ENCODE measurements at regions not wholly inside any gene's neighbourhood (a gene's known extent, or its start where the extent isn't known, plus 50 kb on each side); places are given as distances from the start of the nearest gene placed in this dataset.
"Not testable (repeated sequence)": the region's sequence is repeated elsewhere in the genome, so short reads cannot be mapped to it uniquely, and the experiment has no call there.

DNA sequence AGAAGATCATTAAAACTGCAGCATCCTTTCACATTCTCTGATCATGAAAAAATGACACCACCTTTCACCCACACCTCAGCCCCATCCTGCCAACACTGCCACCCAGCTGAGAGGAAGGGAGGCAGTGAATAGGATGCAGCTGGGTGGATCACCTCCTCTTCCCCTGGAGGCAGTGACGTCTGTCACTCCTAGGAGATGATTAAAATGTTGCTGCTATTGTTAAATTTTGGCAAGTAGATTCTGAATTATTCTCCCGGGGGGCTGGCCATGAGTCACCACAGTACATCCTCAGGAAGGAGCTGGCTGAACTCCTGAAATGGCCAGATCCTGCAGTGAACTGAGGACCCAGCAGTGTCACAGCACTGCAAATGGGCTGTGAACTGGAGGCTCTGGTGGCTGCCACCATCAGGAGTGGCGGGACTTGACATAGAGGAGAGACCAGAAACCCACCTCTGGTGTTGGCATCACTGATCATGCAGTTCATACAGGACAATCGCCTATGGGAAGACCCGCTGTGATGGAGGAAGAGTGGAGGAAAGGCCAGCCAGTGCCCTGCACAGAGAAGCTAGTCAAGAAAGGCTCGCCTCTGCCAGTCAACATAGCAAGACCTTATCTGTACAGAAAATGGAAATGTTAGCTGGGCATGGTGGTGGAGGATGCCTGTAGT lies 199.1 kb downstream of the FAM43A start:
- no peak for DNase-seq

- DNase-seq: no peak
These were observed 200.1 kb downstream of the FAM43A start for GRCh38 chr3:194885766-194886165.

DNA sequence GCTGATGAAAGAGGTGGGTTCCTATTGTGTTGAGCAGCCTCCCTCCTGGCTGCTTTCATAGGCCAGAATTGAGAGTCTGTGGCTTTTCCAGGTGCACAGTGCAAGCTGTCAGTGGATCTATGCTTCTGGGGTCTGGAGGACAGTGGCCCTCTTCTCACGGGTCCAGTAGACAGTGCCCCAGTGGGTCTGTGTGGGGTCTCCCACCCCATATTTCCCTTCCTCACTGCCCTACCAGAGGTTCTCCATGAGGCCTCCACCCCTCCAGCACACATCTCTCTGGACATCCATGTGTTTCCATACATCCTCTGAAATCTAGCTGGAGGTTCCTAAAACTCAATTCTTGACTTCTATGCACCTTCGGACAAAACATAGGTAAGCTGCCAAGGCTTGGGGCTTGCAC lies 201.2 kb downstream of the FAM43A start:
- DNase-seq: no peak

GRCh38 chr3:194888062-194888461 lies 202.4 kb downstream of the FAM43A start:
- not testable (repeated sequence) for DNase-seq

DNA sequence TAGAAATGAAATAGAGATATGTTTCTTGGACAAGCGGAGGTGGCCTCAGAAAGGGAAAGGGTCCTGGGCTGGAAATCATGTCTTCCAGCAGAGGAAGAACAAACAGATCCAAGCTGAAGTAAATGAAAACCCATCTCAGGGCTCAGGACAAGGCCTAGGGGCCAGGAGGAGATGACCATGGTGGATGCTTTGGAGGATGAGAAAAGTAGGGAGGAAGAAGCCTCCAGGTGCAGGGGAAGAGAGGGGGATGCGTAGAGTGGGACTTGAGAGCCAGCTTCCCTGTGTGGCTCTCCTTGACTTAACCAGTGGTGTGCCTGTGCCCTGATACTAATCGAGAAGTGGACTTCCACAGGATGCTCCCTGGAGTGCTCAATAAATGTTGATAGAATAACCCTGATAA lies 203.2 kb downstream of the FAM43A start:
- DNase-seq: no peak

DNA sequence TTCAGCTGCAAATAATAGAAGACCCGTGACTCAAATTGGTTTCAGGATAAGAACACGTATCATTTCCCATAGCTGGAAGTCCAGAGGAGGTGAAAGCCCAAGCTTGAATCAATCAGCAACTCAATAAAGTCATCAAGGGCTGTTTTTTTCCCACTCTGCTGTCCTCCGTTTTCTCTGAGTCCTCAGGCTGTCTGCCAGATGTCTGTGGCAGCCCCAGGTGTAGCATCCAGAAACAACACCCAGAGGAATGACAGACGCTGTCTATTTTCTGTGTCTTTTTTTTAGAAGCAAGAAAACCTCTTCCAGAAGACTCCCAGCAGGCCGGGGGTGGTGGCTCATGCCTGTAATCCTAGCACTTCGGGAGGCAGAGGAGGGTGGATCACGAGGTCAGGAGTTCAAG lies 204.4 kb downstream of the FAM43A start:
- DNase-seq: no peak

GRCh38 chr3:194893121-194893987 lies 207.7 kb downstream of the FAM43A start:
- no peak for DNase-seq

DNA sequence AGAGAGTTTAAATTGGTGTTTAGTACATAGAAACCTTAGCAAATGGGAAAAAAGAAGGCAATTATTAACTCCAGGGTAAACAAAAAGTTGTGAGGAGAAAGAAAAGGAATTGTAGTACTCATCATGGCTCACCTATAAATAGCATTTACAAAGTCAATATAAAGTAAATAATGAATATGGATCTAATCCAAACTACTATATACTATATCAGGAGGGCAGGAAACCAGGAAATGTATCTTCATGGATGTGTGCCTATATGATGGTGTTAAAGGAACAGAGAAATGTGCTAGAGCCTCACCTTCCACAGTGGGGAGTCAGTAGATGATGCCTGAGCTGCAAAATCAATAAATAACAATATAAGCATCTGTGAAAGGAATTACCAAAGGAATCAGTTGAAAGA lies 208.9 kb downstream of the FAM43A start:
- no peak for DNase-seq

GRCh38 chr3:194900854-194901522 lies 215.3 kb downstream of the FAM43A start:
- DNase-seq: no peak

DNA sequence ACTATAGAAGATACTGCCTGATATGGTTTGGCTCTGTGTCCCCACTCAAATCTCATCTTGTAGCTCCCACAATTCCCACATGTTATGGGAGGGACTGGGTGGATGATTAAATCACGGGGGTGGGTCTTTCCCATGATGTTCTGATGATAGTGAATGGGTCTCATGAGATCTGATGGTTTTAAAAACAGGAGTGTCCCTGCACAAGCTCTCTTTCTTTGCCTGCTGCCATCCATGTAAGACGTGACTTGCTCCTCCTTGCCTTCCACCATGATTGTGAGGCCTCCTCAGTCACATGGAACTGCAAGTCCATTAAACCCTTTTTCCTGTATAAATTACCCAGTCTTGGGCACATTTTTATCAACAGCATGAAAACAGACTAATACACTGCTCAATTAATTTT lies 217.8 kb downstream of the FAM43A start:
- not testable (repeated sequence) for DNase-seq

GRCh38 chr3:194904999-194905398 lies 219.3 kb downstream of the FAM43A start:
- DNase-seq: not testable (repeated sequence)

GRCh38 chr3:194905696-194906095 lies 220.0 kb downstream of the FAM43A start:
- DNase-seq: no peak

DNA sequence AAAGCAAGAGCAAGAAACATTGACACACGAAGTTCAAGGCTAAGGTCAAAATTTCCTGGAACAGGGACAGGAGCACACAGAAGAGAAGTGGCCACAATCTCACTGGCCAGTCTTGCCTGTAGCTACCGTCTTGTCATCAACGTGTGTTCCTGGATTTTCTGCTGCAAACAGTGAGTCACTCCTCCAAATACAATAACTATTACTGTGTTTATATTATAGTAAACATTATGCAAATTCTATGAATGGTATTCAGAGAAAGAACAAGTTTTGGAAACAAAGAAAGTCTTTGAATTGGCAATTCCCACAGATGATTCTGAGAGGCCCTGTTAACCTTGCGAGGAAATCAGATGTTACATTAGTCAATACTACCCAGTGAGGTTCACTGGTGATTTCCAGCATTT lies 220.5 kb downstream of the FAM43A start:
- DNase-seq: no peak

DNA sequence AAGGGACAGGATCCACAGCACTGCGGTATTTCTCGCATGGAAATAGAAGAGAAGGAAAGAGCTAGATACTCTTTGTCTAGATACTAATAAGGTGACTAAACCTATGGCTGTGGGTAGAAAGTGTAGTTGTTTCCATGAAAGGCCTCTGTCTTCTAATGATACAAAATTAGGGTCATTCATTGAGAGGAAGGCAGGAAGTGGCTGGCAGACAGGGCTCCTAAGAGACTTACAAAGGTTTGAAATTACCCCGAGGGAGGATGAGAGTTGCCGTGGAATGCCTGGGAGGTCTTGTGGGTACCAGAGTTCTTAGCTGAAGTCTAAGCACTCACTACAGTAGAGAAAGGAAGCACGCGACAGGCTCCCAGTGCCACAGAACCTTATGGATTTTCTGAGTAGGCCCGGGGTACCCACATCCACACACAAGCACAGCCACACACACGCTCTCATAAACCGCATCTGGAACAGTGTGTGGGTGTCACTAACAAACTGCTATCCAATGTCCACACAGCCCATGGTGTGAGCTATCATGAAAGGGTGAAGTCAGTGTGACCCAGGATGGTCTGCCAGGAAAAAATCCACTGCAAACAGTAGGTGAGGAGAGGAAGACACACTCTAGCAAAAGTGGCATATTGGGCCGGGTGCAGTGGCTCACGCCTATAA lies 221.4 kb downstream of the FAM43A start:
- no peak for DNase-seq

DNA sequence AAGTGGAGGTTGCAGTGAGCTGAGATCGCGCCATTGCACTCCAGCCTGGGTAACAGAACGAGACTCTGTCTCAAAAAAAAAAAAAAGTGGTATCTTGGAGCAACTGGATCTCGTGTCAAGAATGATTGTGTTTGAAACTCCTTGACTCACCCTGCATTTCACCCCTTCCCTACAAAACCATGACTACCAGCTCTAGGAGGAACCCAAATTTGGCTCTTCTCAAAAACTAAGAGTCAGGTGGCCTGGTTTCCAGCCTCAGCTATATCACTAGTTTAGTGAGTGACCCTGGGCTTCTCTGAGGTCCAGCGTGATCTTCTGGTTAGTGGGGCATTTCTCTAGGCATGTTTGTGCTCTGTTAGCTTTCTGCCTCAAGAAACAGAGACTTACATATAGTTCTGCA lies 222.1 kb downstream of the FAM43A start:
- DNase-seq: no peak

DNA sequence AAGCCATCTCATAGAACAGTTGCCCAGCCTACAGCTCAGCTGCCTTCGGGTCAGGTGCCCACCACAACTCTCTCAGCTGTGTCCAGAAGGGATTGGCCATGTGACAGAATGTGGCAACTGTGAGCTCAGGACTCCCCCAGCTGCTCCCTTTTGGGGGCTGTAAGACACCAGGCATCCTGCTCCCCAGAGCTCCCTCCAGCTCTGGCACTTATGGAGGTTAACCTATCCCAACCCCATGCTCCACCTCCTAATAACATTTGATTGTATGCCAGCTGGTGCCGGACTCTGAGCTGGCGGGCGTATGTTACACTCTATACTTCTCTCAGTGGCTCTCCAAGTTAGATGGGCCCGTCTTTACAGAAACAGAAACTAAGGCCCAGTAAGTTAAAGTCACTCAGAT lies 222.8 kb downstream of the FAM43A start:
- DNase-seq: no peak

GRCh38 chr3:194908972-194909371 lies 223.3 kb downstream of the FAM43A start:
- DNase-seq: no peak

DNA sequence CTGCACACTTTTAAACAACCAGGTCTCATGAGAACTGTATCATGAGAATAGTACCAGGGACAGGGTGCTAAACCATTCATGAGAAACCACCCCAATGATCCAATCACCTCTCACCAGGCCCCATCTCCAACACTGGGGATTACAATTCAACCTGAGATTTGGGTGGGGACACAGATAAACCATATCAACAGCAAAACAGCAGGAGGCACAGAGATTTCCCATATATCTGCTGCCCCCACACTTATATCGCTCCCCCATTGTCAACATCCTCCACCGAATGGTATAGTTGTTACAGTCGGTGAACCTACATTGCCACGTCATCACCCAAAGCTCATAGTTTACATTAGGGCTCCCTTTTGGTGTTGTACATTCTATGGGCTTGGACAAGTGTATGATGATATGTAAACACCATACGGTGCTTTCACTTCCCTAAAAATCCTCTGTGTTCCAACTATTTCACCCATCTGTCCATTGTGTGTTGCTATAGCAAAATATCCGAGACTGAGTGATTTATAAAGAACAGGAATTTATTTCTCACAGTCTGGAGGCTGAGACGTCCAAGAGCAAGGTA lies 224.8 kb downstream of the FAM43A start:
- no peak for DNase-seq

GRCh38 chr3:194913316-194913715 lies 227.6 kb downstream of the FAM43A start:
- no peak for DNase-seq

- not testable (repeated sequence) for DNase-seq
These were observed 239.2 kb downstream of the FAM43A start for GRCh38 chr3:194924889-194925288.

DNA sequence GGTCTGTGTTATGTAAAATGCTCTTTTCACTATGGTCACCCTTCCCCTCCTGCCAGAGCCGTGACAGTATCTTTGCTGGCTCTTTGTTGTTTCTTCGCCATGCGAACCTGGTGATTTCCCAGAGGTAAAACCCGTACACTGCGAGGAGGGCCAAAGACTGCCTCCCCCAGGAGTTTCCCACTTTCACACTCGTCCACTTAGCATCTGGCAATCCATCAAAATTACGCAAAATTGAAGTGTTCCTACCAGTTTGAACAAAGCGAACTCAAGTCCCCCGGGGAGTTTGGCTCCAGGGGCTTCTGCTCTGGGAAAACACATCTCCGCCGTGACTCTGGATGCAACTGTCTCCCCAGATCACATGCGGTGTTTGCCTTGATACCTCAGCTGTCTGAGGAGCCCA lies 239.9 kb downstream of the FAM43A start:
- DNase-seq: no peak

DNA sequence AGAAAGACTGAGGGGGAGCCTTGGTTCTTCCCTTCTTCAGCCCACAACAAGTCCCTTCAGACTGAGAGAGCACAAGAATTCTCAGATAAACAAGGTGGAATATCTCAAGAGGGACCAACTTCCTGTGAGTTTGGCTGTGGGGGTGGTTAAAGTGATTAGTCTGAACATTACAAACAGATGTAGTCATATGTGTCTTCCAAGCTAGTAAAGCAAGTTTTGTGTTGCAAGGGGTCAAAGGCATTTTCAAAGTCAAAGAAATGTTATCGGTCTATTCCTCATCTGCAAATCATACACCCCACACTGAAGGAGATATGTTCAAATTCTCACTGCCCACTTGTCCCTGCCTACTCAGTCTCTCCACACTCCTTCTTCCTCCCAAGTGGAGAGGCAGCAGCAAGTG lies 242.5 kb downstream of the FAM43A start:
- no peak for DNase-seq
